ENCODE measurements at regions not wholly inside any gene's neighbourhood (a gene's known extent, or its start where the extent isn't known, plus 50 kb on each side); places are given as distances from the start of the nearest gene placed in this dataset.

- DNase-seq (ENCODE audit: low read depth) (no peak), FAIRE-seq (no peak)
- Histone ChIP-seq H3K4me1 (ENCODE audit: insufficient read depth, low read length) (no peaks in the 10 kb centered on the region), H3K4me2 (ENCODE audit: low read length) (no peak overlapping the region), H3K4me3 (ENCODE audit: insufficient read depth, low read depth, low read length) (no peak overlapping the region), H3K27me3 (ENCODE audit: insufficient read depth, low read length) (no peaks in the 10 kb centered on the region), H3K27ac (ENCODE audit: low read depth, low read length) (no peak overlapping the region), H3K79me2 (ENCODE audit: insufficient read depth, low read length) (no peaks in the 10 kb centered on the region), H3K9ac (ENCODE audit: low read length) (no peak overlapping the region), H3K9me3 (ENCODE audit: insufficient read depth, low read depth, low read length) (no peaks in the 10 kb centered on the region), H3K36me3 (ENCODE audit: insufficient read depth, low read length) (no peaks in the 10 kb centered on the region), H4K20me1 (ENCODE audit: insufficient read depth, low read length) (no peaks in the 10 kb centered on the region), H2AFZ (ENCODE audit: low read depth, low read length) (no peak overlapping the region)
- Mint-ChIP-seq H3K27me3 (ENCODE audit: low read depth, unreplicated experiment) (peaks cover 7% of the 10 kb centered on the region), H3K4me3 (ENCODE audit: unreplicated experiment) (no peak overlapping the region), H3K9me3 (ENCODE audit: unreplicated experiment) (peaks cover 4% of the 10 kb centered on the region), H3K27ac (ENCODE audit: unreplicated experiment) (no peak overlapping the region), H3K36me3 (ENCODE audit: low read depth, unreplicated experiment) (peaks cover 2% of the 10 kb centered on the region), H3K4me1 (ENCODE audit: low read depth, unreplicated experiment) (no peaks in the 10 kb centered on the region)
- TF ChIP-seq EZH2 (IDR thresholded peaks at IDR 0.05; ENCODE audit: insufficient read depth, low read length) (no peak), CTCF (IDR thresholded peaks at IDR 0.05; ENCODE audit: insufficient read depth, low read depth, low read length) (no peak)
These were observed 444.8 kb downstream of the GATA3 start for GRCh38 chr10:8499312-8499711.

GRCh38 chr10:8499752-8500390, 445.4 kb downstream of the GATA3 start:
- Mint-ChIP-seq H3K27ac (ENCODE audit: unreplicated experiment) (no peak overlapping the region), H3K36me3 (ENCODE audit: low read depth, unreplicated experiment) (peaks cover 2% of the 10 kb centered on the region), H3K9me3 (ENCODE audit: unreplicated experiment) (peaks cover 4% of the 10 kb centered on the region), H3K27me3 (ENCODE audit: low read depth, unreplicated experiment) (peaks cover 13% of the 10 kb centered on the region), H3K4me3 (ENCODE audit: unreplicated experiment) (no peak overlapping the region), H3K4me1 (ENCODE audit: low read depth, unreplicated experiment) (no peaks in the 10 kb centered on the region)
- Histone ChIP-seq H3K4me2 (ENCODE audit: low read length) (no peak overlapping the region), H3K9ac (ENCODE audit: low read length) (no peak overlapping the region), H3K36me3 (ENCODE audit: insufficient read depth, low read length) (no peaks in the 10 kb centered on the region), H3K79me2 (ENCODE audit: insufficient read depth, low read length) (no peaks in the 10 kb centered on the region), H3K9me3 (ENCODE audit: insufficient read depth, low read depth, low read length) (no peaks in the 10 kb centered on the region), H3K4me3 (ENCODE audit: insufficient read depth, low read depth, low read length) (no peak overlapping the region), H3K27ac (ENCODE audit: low read depth, low read length) (no peak overlapping the region), H2AFZ (ENCODE audit: low read depth, low read length) (no peak overlapping the region), H3K4me1 (ENCODE audit: insufficient read depth, low read length) (no peaks in the 10 kb centered on the region), H3K27me3 (ENCODE audit: insufficient read depth, low read length) (no peaks in the 10 kb centered on the region), H4K20me1 (ENCODE audit: insufficient read depth, low read length) (no peaks in the 10 kb centered on the region)
- no peak for TF ChIP-seq CTCF (IDR thresholded peaks at IDR 0.05; ENCODE audit: insufficient read depth, low read depth, low read length)
- no peak for TF ChIP-seq EZH2 (IDR thresholded peaks at IDR 0.05; ENCODE audit: insufficient read depth, low read length)
- FAIRE-seq (no peak), DNase-seq (ENCODE audit: low read depth) (no peak)

GRCh38 chr10:8502573-8502972, 448.1 kb downstream of the GATA3 start:
- Mint-ChIP-seq H3K4me3 (ENCODE audit: unreplicated experiment) (no peak overlapping the region), H3K27ac (ENCODE audit: unreplicated experiment) (no peak overlapping the region), H3K4me1 (ENCODE audit: low read depth, unreplicated experiment) (no peaks in the 10 kb centered on the region), H3K27me3 (ENCODE audit: low read depth, unreplicated experiment) (peaks cover 18% of the 10 kb centered on the region), H3K36me3 (ENCODE audit: low read depth, unreplicated experiment) (peaks cover 2% of the 10 kb centered on the region), H3K9me3 (ENCODE audit: unreplicated experiment) (no peaks in the 10 kb centered on the region)
- DNase-seq (ENCODE audit: low read depth), result no peak
- Histone ChIP-seq H3K9me3 (ENCODE audit: insufficient read depth, low read depth, low read length) (no peaks in the 10 kb centered on the region), H4K20me1 (ENCODE audit: insufficient read depth, low read length) (no peaks in the 10 kb centered on the region), H2AFZ (ENCODE audit: low read depth, low read length) (no peak overlapping the region), H3K4me1 (ENCODE audit: insufficient read depth, low read length) (no peaks in the 10 kb centered on the region), H3K79me2 (ENCODE audit: insufficient read depth, low read length) (no peaks in the 10 kb centered on the region), H3K4me3 (ENCODE audit: insufficient read depth, low read depth, low read length) (no peak overlapping the region), H3K27me3 (ENCODE audit: insufficient read depth, low read length) (no peaks in the 10 kb centered on the region), H3K27ac (ENCODE audit: low read depth, low read length) (no peak overlapping the region), H3K4me2 (ENCODE audit: low read length) (no peak overlapping the region), H3K9ac (ENCODE audit: low read length) (no peak overlapping the region), H3K36me3 (ENCODE audit: insufficient read depth, low read length) (no peaks in the 10 kb centered on the region)
- no peak for TF ChIP-seq EZH2 (IDR thresholded peaks at IDR 0.05; ENCODE audit: insufficient read depth, low read length)
- TF ChIP-seq CTCF (IDR thresholded peaks at IDR 0.05; ENCODE audit: insufficient read depth, low read depth, low read length), result no peak
- FAIRE-seq, result no peak
